BE2C (cell line): ENCODE measurements at regions not wholly inside any gene's neighbourhood (a gene's known extent, or its start where the extent isn't known, plus 50 kb on each side); places are given as distances from the start of the nearest gene placed in this dataset.
A peak's percentile ranks its signal among the peaks of the same experiment; 100 is the strongest.

Experiments
- DNase-seq: peaks from one replicate; pipeline ENCODE4 v3.0.0-alpha.2; 2020
- H3K27me3 ChIP-seq: fragments of 250-450 bp; sonication (Bioruptor Pico); 2 replicates; pipeline ENCODE4 v1.5.1; 2020; ENCODE audit warnings: mild to moderate bottlenecking
- H3K36me3 ChIP-seq: fragments of 250-450 bp; sonication (Bioruptor Pico); 2 replicates; pipeline ENCODE4 v1.5.1; 2020; ENCODE audit warnings: mild to moderate bottlenecking
- H3K4me1 ChIP-seq: fragments of 250-450 bp; sonication (Bioruptor Pico); 2 replicates; pipeline ENCODE4 v1.5.1; 2020
- H3K4me3 ChIP-seq: 2 replicates; pipeline ENCODE4 v1.5.1; 2011; ENCODE audit warnings: low read depth, low read length
- H3K9me3 ChIP-seq: fragments of 250-450 bp; sonication (Bioruptor Pico); 2 replicates; pipeline ENCODE4 v1.5.1; 2020
- CTCF ChIP-seq: IDR thresholded peaks from 2 replicates; pipeline ENCODE4 v1.5.1; 2012; ENCODE audit warnings: mild to moderate bottlenecking, low read depth, low read length

- no peak for DNase-seq
- no peaks in the 10 kb centered on the region for H3K4me1 ChIP-seq
- H3K9me3 ChIP-seq: no peaks in the 10 kb centered on the region
- TF ChIP-seq CTCF: 0 out of 2 replicates have a peak, but pooled peaks have one; percentile 15
- H3K27me3 ChIP-seq: no peaks in the 10 kb centered on the region
- no peak overlapping the region for H3K4me3 ChIP-seq
- no peaks in the 10 kb centered on the region for H3K36me3 ChIP-seq
These were observed 396.0 kb downstream of the PDGFC start for GRCh38 chr4:156575430-156576073.

- H3K36me3 ChIP-seq: no peaks in the 10 kb centered on the region
- H3K4me1 ChIP-seq: no peaks in the 10 kb centered on the region
- H3K9me3 ChIP-seq: no peaks in the 10 kb centered on the region; the same call in 1 of the 2 replicates
- H3K4me3 ChIP-seq: no peak overlapping the region
- no peak for TF ChIP-seq CTCF
- no peaks in the 10 kb centered on the region for H3K27me3 ChIP-seq
- no peak for DNase-seq
These were observed 400.5 kb downstream of the PDGFC start for GRCh38 chr4:156571146-156571545.

- no peak overlapping the region for H3K4me3 ChIP-seq
- H3K36me3 ChIP-seq: no peaks in the 10 kb centered on the region
- no peaks in the 10 kb centered on the region; the same call in 1 of the 2 replicates for H3K9me3 ChIP-seq
- no peak for DNase-seq
- no peaks in the 10 kb centered on the region for H3K4me1 ChIP-seq
- no peaks in the 10 kb centered on the region for H3K27me3 ChIP-seq
- no peak for TF ChIP-seq CTCF
These were observed 402.1 kb downstream of the PDGFC start for GRCh38 chr4:156569535-156569934.

DNA sequence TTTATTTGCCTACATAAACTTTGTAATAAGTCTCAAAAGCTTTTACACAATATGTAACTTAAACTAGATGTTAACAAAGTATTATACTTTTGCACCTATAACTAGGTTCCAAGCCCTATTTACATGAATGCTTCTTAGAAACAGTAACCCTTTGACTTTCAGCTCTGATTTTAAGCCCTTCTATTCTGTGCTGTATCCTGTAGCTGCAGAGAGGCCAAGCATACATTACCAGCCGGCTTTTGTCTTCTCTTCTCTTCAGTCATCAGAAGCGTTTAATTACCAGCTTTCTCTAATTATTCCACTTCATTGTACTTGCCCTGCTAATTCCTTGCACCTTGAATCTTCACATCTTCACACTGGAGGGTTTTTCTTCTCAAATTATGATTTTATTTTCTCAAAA is 403.1 kb downstream of the PDGFC start:
- no peak for TF ChIP-seq CTCF
- Histone ChIP-seq H3K4me3 (no peak overlapping the region), H3K4me1 (no peaks in the 10 kb centered on the region), H3K36me3 (no peaks in the 10 kb centered on the region), H3K9me3 (no peaks in the 10 kb centered on the region; the same call in 1 of the 2 replicates), H3K27me3 (no peaks in the 10 kb centered on the region)
- no peak for DNase-seq

DNA sequence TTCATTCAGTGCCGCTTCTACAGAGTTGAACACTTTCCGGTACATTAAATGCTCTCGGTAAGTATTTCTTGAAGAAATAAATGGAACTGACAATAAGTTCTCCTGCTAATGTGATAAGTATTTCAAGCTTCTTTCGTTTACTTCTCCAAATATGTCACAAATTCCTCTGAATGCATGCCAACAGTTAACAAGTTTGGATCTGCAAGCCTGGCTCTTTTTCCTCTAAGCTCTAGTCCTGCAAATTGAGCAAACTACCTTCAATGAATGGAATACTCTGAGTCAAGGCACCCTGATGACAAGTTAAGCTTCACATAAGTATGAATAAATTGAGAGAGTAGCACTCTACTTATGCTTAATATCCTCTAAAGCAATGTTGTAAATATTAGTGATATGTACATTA is 403.6 kb downstream of the PDGFC start:
- Histone ChIP-seq H3K4me3 (no peak overlapping the region), H3K9me3 (no peaks in the 10 kb centered on the region; the same call in 1 of the 2 replicates), H3K4me1 (no peaks in the 10 kb centered on the region), H3K27me3 (no peaks in the 10 kb centered on the region), H3K36me3 (no peaks in the 10 kb centered on the region)
- TF ChIP-seq CTCF: no peak
- no peak for DNase-seq

- H3K27me3 ChIP-seq: no peaks in the 10 kb centered on the region
- H3K4me3 ChIP-seq: no peak overlapping the region
- H3K4me1 ChIP-seq: no peaks in the 10 kb centered on the region
- DNase-seq: no peak
- no peaks in the 10 kb centered on the region for H3K9me3 ChIP-seq
- no peak for TF ChIP-seq CTCF
- no peaks in the 10 kb centered on the region for H3K36me3 ChIP-seq
These were observed 410.9 kb downstream of the PDGFC start for GRCh38 chr4:156560701-156561100.
